ENCODE measurements at regions not wholly inside any gene's neighbourhood (a gene's known extent, or its start where the extent isn't known, plus 50 kb on each side); places are given as distances from the start of the nearest gene placed in this dataset.

DNA sequence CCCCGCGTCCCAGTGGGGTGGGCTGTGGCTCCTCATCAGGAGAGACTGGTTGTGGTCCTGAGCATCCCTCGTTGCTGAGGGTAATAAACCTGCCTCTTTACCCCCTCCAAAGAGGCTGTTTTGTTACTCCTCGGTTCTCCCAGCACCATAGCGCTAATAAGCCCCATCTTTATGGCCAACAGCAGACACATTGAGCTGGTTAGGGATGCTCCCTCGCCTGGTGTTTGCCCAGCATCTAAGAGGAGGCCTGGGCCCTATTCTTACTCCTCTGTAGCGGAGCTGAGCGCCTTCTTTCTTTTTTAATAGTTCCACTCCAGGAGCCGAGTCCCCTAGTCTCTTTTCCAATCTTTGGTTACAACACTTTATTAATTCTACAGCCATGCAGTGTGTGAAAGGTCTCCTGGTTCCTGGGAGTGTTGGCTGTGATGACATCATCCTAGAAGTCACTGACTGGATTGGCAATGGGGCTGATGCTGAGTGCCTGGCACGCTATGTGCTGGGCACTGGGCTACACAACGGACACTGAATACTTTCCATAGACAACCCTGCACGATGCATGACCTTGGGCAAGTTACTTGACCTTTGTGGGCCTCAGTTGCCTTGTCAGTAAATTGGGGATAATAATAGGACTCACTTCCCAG lies 50.6 kb upstream of the CCDC167 start:
- TF ChIP-seq POLR2A (IDR thresholded peaks at IDR 0.05) = no peak
- TF ChIP-seq, protein P1, sequence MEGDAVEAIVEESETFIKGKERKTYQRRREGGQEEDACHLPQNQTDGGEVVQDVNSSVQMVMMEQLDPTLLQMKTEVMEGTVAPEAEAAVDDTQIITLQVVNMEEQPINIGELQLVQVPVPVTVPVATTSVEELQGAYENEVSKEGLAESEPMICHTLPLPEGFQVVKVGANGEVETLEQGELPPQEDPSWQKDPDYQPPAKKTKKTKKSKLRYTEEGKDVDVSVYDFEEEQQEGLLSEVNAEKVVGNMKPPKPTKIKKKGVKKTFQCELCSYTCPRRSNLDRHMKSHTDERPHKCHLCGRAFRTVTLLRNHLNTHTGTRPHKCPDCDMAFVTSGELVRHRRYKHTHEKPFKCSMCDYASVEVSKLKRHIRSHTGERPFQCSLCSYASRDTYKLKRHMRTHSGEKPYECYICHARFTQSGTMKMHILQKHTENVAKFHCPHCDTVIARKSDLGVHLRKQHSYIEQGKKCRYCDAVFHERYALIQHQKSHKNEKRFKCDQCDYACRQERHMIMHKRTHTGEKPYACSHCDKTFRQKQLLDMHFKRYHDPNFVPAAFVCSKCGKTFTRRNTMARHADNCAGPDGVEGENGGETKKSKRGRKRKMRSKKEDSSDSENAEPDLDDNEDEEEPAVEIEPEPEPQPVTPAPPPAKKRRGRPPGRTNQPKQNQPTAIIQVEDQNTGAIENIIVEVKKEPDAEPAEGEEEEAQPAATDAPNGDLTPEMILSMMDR (IDR thresholded peaks at IDR 0.05) = no peak
